IPS-NIHi11 (cell line): ENCODE measurements at regions not wholly inside any gene's neighbourhood (a gene's known extent, or its start where the extent isn't known, plus 50 kb on each side); places are given as distances from the start of the nearest gene placed in this dataset.
"Not testable (repeated sequence)": the region's sequence is repeated elsewhere in the genome, so short reads cannot be mapped to it uniquely, and the experiment has no call there.

Source experiments
- DNase-seq: peaks from one replicate; pipeline ENCODE4 v3.0.0; 2012; ENCODE audit warnings: mixed read lengths, low spot score

DNA sequence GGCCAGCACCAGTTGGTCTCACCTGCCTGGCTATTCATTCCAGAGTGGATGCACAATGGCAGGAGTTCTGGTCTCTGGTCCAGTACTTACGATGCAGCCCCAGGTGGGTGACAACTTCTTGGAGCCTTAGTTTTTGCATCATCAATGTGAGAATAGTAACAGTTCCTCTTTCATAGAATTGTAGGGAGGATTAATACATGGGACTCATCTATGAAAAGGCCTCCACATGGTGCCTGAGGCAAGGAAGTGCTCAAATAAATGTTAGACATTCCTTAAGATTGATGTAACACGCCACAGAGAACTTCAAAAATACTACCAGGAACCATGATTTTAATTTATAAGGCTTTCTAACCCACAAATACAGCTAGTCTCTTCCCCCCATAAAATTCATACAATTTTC is 120.1 kb upstream of the CHST15 start:
- DNase-seq: no peak

- no peak for DNase-seq
These were observed 119.3 kb upstream of the CHST15 start for GRCh38 chr10:124212702-124213101.

- DNase-seq: no peak
These were observed 118.5 kb upstream of the CHST15 start for GRCh38 chr10:124211921-124212320.

DNA sequence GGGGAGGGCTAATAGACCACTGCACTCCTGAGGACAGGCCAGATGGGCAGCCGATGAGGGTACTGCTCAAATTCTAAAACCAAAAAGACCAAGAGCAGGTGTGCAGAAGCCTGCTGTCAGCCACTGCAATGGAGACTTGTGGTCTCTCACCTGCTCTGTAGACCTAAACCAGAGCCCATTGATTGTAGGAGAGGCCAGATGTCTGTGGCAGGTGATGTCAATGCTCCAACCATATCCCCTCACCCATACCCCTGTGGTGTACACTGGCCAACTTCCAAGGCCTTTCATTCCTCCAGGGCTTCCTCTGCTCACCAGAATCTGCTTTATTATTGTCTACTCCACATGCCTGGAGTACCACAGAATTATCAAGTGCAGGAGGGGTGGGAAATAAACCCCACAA is 116.9 kb upstream of the CHST15 start:
- no peak for DNase-seq

DNA sequence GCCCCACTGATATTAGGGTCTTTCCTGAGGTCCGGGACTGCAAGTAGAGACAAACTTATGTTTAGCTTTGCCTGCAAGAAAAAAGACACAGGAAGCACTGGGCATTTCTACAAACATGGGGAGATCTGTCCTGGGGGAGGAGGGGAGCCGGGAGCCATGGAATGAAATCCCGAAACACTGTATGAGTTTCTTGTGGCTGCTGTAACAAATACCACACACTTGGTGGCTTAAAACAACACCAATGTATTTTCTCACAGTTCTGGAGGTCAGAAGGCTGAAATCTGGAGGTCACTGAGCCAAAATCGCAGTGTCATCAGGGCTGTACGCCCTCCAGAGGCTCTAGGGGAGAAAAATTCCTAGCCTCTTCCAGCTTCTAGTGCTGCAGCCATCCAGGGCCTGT is 114.0 kb upstream of the CHST15 start:
- no peak for DNase-seq

- DNase-seq: no peak
These were observed 113.2 kb upstream of the CHST15 start for GRCh38 chr10:124206616-124207015.

DNA sequence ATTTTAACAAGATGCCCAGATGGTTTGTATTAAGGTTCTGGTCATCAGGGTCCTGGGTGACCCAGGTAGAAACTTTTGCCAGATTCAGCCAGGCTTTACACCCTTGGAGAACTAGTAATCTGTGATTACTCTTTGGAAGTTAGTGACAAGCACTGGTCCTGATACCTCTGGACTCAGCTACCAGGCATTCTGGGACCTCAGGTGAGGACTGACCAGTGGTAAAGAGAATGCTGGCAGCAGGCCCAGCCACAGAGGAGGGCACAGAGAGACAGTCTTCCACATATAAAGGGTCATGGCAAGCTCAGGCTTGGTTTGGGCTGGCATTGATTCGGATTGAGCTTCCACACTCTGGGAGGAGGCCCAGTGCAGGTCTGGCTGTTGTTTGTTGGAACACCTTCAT is 112.0 kb upstream of the CHST15 start:
- no peak for DNase-seq

DNA sequence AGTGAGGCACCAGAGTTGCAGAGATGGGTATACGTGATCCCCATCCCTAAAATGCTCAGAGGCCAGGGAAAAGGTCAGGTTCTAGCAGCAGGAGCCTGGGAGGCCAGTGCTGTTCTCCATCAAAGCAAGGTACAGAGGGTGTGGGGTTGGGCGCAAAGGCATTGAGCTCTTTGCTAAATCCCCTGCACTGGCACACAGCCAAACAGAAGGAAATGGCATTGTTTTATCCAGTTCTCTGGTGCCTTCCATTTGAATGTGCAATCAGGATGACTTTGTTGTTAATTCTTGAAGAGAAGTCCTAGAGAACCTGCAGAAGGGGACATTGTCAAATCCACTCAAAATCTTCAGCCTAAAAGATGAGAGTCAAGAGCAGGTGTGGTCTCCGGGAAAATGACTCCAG is 111.3 kb upstream of the CHST15 start:
- DNase-seq: no peak

DNA sequence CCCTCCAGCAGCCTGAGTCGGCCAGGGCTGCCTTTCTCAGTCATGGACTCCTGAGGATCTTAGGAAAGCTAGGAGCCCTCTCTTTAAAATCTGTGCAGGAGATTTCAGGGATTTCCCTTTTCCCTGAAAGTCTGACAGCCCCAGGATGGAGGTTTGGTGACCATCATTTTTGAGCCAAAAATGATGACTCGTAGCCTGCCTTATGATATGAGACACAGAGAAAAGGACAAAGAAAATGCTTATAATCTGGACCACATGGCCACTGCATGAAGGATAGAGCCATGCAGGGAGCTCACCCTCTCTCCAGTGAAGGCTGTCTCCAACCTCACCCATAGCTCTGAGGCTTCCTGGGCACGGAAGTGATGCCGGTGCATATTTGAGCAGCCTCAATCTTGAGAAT is 106.6 kb upstream of the CHST15 start:
- no peak for DNase-seq

GRCh38 chr10:124198871-124199270 is 105.5 kb upstream of the CHST15 start:
- DNase-seq: no peak

GRCh38 chr10:124198125-124198501 is 104.7 kb upstream of the CHST15 start:
- DNase-seq: no peak

DNA sequence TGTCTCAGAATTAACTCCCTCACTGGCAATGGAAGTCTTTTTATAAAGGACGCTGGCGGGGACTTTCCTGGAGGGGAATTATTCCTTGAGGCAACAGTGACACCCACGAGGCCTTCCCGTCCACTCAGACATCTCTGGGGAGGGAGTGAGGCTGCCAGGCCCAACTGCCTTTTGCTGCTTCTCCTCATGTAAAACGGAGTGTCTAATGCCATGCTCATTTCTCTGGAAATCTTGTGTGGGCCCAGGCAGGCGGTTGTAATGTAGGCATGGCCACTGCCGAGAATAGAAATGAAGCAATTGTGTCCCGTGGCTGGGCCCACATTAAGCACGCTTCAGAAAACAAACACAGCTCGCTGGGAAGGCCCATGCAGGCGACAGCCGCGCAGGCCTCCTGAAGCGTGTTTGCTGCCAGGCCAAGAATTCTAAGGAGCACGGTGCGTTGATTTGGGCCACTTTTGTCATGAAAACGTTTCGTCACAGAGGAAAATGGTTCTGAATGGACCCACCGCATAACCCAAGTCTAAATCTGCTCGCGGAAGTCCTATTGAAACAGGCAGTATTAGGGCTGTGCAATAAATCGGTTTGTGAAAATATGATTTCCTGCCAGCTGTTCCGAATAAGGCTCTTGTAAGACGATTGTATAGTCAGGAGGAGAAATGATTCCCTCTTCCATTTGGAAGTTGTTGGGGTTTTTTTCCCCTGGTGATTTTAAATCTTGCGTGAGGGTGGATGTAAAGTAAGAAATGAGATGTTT is 104.2 kb upstream of the CHST15 start:
- no peak for DNase-seq

- no peak for DNase-seq
These were observed 103.3 kb upstream of the CHST15 start for GRCh38 chr10:124196659-124197058.

DNA sequence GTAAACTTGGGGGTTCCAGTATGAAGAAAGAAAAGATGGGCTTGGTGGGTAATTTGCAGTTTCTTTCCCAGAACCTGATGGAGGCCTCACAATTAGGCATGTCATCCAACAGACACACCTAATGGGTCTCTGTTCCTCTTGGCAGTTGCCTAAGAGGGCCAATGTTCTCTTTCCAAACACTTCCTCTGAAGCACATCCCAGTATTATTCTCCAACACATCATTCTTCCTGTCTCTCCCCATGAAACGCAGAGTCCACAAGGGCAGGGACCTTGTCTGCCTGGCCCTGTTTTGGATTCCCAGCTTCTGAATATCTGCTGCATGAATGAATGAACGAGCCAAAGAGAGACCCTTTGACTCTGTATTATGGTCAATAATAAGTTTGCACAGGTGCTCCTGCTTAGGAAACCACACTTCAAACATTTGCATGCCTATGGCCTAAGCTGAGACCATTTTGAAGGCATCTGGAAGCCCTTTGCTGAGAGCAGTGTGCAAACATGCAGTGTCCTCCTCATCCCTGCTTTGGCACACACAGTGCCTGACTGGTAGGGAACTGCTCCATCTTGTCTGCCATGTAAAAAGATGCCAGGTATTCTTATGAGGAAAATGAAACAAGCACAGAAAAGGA is 100.9 kb upstream of the CHST15 start:
- DNase-seq: no peak

- no peak for DNase-seq
These were observed 99.9 kb upstream of the CHST15 start for GRCh38 chr10:124193309-124193696.

DNA sequence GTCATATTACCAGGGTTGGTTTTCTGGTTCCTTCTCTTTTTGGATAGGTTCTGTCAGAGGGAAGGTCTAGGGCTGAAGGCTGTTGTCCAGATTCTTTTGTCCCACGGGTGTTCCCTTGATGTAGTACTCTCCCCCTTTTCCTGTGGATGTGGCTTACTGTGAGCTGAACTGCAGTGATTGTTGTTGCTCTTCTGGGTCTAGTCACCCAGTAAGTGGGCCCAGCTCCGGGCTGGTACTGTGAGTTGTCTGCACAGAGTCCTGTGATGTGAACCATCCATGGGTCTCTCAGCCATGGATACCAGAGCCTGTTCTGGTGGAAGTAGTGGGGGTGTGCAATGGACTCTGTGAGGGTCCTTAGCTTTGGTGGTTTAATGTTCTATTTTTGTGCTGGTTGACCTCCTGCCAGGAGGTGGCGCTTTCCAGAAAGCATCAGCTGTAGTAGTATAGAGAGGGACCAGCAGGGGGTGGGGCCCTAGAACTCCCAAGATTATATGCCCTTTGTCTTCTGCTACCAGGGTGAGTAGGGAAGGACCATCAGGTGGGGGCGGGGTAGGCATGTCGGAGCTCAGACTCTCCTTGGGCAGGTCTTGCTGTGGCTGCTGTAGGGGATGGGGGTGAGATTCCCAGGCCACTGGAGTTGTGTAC is 99.4 kb upstream of the CHST15 start:
- not testable (repeated sequence) for DNase-seq

GRCh38 chr10:124190476-124190875 is 97.1 kb upstream of the CHST15 start:
- DNase-seq: not testable (repeated sequence)

DNA sequence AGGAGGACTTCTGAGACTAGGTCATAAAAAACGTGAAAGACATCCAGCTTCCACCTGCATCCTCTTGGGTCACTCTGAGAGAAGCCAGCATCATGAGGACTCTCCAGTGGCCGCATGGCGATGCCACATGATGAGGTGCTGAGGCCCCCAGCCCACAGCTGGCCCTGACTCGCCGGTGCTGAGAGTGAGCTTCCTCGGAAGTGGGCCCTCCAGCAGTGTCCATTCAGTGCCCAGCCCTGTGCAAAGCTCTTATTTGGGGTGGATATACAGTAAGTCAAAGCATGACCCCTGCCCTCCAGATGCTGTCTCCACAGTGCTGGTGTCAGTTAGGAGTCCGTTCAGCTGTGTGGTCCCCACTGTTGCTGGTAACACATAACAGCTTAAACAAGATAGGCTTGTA is 93.6 kb upstream of the CHST15 start:
- DNase-seq: no peak

DNA sequence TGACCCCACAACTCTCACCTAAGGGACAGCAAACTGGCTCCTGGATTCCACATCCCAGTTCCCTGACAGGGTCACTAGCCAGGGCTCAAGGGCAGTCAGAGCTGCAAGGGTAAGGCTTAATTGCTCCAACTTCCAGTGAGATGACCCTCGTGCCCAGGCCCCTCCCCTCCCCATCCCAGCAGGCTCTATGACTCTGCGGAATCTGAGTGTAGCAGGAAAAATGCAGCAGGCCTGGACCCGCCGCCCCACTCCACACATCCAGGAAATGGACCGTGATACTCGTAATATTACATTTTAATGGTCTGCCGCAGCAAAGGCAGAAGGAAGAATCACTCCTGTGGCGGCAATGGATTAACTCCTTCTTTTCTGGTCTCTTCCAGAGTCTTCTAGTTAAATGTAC is 91.7 kb upstream of the CHST15 start:
- no peak for DNase-seq

- no peak for DNase-seq
These were observed 90.9 kb upstream of the CHST15 start for GRCh38 chr10:124184208-124184830.

- DNase-seq: no peak
These were observed 90.2 kb upstream of the CHST15 start for GRCh38 chr10:124183617-124184016.

GRCh38 chr10:124182088-124182541 is 88.7 kb upstream of the CHST15 start:
- no peak for DNase-seq

GRCh38 chr10:124181656-124182055 is 88.3 kb upstream of the CHST15 start:
- DNase-seq: no peak
